ENCODE measurements at regions not wholly inside any gene's neighbourhood (a gene's known extent, or its start where the extent isn't known, plus 50 kb on each side); places are given as distances from the start of the nearest gene placed in this dataset.
"Not testable (repeated sequence)": the region's sequence is repeated elsewhere in the genome, so short reads cannot be mapped to it uniquely, and the experiment has no call there.

GRCh38 chr10:78579995-78580394 lies 488.8 kb upstream of the ZMIZ1 start:
- no peak for DNase-seq

GRCh38 chr10:78581133-78581694 lies 487.6 kb upstream of the ZMIZ1 start:
- no peak for DNase-seq

- no peak for DNase-seq
Observed at GRCh38 chr10:78582540-78582939, 486.2 kb upstream of the ZMIZ1 start.

- no peak for DNase-seq
Observed at GRCh38 chr10:78584266-78584665, 484.5 kb upstream of the ZMIZ1 start.

- DNase-seq = no peak
Observed at GRCh38 chr10:78584681-78585080, 484.1 kb upstream of the ZMIZ1 start.

GRCh38 chr10:78585952-78586351 lies 482.8 kb upstream of the ZMIZ1 start:
- no peak for DNase-seq

GRCh38 chr10:78588194-78588811 lies 480.5 kb upstream of the ZMIZ1 start:
- no peak for DNase-seq

GRCh38 chr10:78589687-78590086 lies 479.1 kb upstream of the ZMIZ1 start:
- no peak for DNase-seq

GRCh38 chr10:78591066-78591465 lies 477.7 kb upstream of the ZMIZ1 start:
- no peak for DNase-seq

- DNase-seq = no peak
Observed at GRCh38 chr10:78594559-78595268, 474.1 kb upstream of the ZMIZ1 start.

GRCh38 chr10:78595269-78595619 lies 473.5 kb upstream of the ZMIZ1 start:
- DNase-seq = no peak

- DNase-seq = no peak
Observed at GRCh38 chr10:78596556-78596955, 472.2 kb upstream of the ZMIZ1 start.

- no peak for DNase-seq
Observed at GRCh38 chr10:78597796-78598555, 470.8 kb upstream of the ZMIZ1 start.

- no peak for DNase-seq
Observed at GRCh38 chr10:78599122-78599853, 469.5 kb upstream of the ZMIZ1 start.

GRCh38 chr10:78600121-78600665 lies 468.6 kb upstream of the ZMIZ1 start:
- no peak for DNase-seq

- no peak for DNase-seq
Observed at GRCh38 chr10:78600740-78601139, 468.0 kb upstream of the ZMIZ1 start.

GRCh38 chr10:78602201-78602932 lies 466.4 kb upstream of the ZMIZ1 start:
- DNase-seq = no peak

- DNase-seq = no peak
Observed at GRCh38 chr10:78604286-78604685, 464.5 kb upstream of the ZMIZ1 start.

GRCh38 chr10:78604721-78605120 lies 464.0 kb upstream of the ZMIZ1 start:
- no peak for DNase-seq

GRCh38 chr10:78605800-78606350 lies 462.9 kb upstream of the ZMIZ1 start:
- DNase-seq = no peak

GRCh38 chr10:78606766-78607165 lies 462.0 kb upstream of the ZMIZ1 start:
- DNase-seq = not testable (repeated sequence)

- no peak for DNase-seq
Observed at GRCh38 chr10:78609976-78610375, 458.8 kb upstream of the ZMIZ1 start.

Measured in NCI-H526 treated with DMSO at 0.1 percent for 48 hours (cell line).